Type B pancreatic cell (in vitro differentiated cells): ENCODE measurements at regions not wholly inside any gene's neighbourhood (a gene's known extent, or its start where the extent isn't known, plus 50 kb on each side); places are given as distances from the start of the nearest gene placed in this dataset.

ENCODE experiments used
- DNase-seq: peaks from one replicate; pipeline ENCODE4 v3.0.0; 2021; ENCODE audit warnings: mixed read lengths; ENCODE audit not compliant: unreplicated experiment; ENCODE audit errors: extremely low spot score
- H3K27ac Mint-ChIP-seq: 2 replicates; pipeline ENCODE4 v1.8.0; 2021; ENCODE audit warnings: mild to moderate bottlenecking, mixed read lengths
- H3K27me3 Mint-ChIP-seq: 2 replicates; pipeline ENCODE4 v1.8.0; 2021; ENCODE audit warnings: mixed read lengths
- H3K36me3 Mint-ChIP-seq: 2 replicates; pipeline ENCODE4 v1.8.0; 2021; ENCODE audit warnings: mixed read lengths
- H3K4me1 Mint-ChIP-seq: one replicate; pipeline ENCODE4 v1.8.0; 2021; ENCODE audit warnings: mixed read lengths; ENCODE audit not compliant: unreplicated experiment
- H3K4me3 Mint-ChIP-seq: 2 replicates; pipeline ENCODE4 v1.8.0; 2021; ENCODE audit warnings: mild to moderate bottlenecking, mixed read lengths
- H3K9me3 Mint-ChIP-seq: 2 replicates; pipeline ENCODE4 v1.8.0; 2021; ENCODE audit warnings: mixed read lengths
- CTCF ChIP-seq: fragments of 200-600 bp; sonication (generic); conservative IDR thresholded peaks from 2 replicates; pipeline ENCODE4 v1.5.0; 2021; ENCODE audit warnings: antibody characterized with exemption, mild to moderate bottlenecking

- Mint-ChIP-seq H3K4me3 (no peak overlapping the region), H3K36me3 (no peaks in the 10 kb centered on the region), H3K9me3 (no peaks in the 10 kb centered on the region), H3K27ac (no peak overlapping the region), H3K4me1 (no peaks in the 10 kb centered on the region), H3K27me3 (no peaks in the 10 kb centered on the region)
- DNase-seq, result no peak
- no peak for TF ChIP-seq CTCF
These were observed 261.7 kb downstream of the ISL1 start for GRCh38 chr5:51644976-51645375.

DNA sequence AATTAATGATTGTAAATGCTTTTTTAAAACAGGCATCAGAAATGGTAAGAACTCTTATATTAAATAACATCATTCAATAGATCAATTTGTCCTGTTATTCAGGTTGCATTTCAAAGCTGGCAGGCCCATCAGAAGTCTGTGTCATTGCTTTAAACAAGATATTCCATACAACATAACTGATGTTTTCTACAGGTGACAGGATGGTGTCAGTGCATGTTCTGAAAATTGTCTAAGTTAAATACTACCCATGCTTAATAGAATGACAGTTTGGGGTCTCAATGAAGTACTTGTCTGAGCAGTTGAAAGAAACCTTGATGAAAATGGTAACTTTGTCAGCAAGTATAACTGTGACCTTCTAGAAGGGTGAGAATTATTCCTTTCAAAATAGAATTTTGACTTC, 263.2 kb downstream of the ISL1 start:
- Mint-ChIP-seq H3K9me3 (no peaks in the 10 kb centered on the region), H3K4me3 (no peak overlapping the region), H3K27me3 (no peaks in the 10 kb centered on the region), H3K4me1 (no peaks in the 10 kb centered on the region), H3K27ac (no peak overlapping the region), H3K36me3 (no peaks in the 10 kb centered on the region)
- no peak for TF ChIP-seq CTCF
- no peak for DNase-seq

GRCh38 chr5:51650824-51651223, 267.6 kb downstream of the ISL1 start:
- Mint-ChIP-seq H3K27ac (no peak overlapping the region), H3K4me3 (no peak overlapping the region), H3K4me1 (no peaks in the 10 kb centered on the region), H3K27me3 (no peaks in the 10 kb centered on the region), H3K9me3 (no peaks in the 10 kb centered on the region), H3K36me3 (no peaks in the 10 kb centered on the region)
- no peak for TF ChIP-seq CTCF
- DNase-seq, result no peak

- Mint-ChIP-seq H3K27ac (no peak overlapping the region), H3K4me3 (no peak overlapping the region), H3K9me3 (no peaks in the 10 kb centered on the region), H3K36me3 (no peaks in the 10 kb centered on the region), H3K4me1 (no peaks in the 10 kb centered on the region), H3K27me3 (no peaks in the 10 kb centered on the region)
- no peak for TF ChIP-seq CTCF
- no peak for DNase-seq
These were observed 268.2 kb downstream of the ISL1 start for GRCh38 chr5:51651476-51651875.

DNA sequence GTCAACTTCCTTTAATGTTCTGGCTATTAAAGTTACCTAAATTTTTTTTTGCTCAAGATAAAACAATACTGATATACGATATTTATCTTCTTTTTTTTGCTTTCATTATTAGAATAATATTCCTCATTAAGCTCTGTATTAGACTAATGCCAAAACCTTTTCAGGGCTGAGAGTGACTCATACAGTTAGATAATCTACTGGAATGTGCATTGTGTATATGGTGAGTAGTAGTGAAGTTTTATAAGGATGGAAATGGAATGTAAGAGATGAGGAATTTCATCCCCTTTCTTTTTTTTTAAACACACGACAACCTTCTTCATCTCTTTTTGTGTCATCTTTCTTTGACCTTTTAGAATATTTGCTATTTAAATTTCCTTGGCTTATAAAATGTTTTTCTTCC, 268.6 kb downstream of the ISL1 start:
- TF ChIP-seq CTCF, result no peak
- no peak overlapping the region for H3K27ac Mint-ChIP-seq
- no peak for DNase-seq

GRCh38 chr5:51652980-51653379, 269.7 kb downstream of the ISL1 start:
- Mint-ChIP-seq H3K4me1 (no peaks in the 10 kb centered on the region), H3K9me3 (no peaks in the 10 kb centered on the region), H3K36me3 (no peaks in the 10 kb centered on the region), H3K4me3 (no peak overlapping the region), H3K27me3 (no peaks in the 10 kb centered on the region), H3K27ac (no peak overlapping the region)
- no peak for DNase-seq
- TF ChIP-seq CTCF, result no peak

More for the DNA sequence above, 268.6 kb downstream of the ISL1 start:
- Mint-ChIP-seq H3K4me3 (no peak overlapping the region), H3K27me3 (no peaks in the 10 kb centered on the region), H3K36me3 (no peaks in the 10 kb centered on the region), H3K9me3 (no peaks in the 10 kb centered on the region), H3K4me1 (no peaks in the 10 kb centered on the region)
